ENCODE measurements at regions not wholly inside any gene's neighbourhood (a gene's known extent, or its start where the extent isn't known, plus 50 kb on each side); places are given as distances from the start of the nearest gene placed in this dataset.

DNA sequence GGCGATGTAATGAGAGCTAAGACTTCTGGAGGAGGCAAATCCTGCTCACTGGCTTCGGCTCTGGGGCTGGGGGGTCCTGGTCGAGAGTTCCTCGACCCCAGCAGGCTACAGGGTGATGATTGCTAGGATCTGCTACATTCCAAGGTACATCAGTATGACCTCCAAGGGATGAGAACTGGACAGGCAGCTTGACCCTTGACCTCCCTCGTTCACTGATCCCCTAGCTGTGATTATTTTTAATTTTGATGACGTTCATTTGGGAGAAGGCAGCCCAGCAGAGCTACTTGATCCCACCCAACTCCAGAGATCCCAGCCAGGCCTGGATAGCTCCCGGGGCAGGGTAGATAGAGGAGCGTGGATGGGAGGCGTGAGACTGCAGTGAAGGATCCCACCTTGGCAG, 242.3 kb downstream of the MAF start:
- TF ChIP-seq CTCF (IDR thresholded peaks at IDR 0.05; ENCODE audit: partially characterized antibody, unreplicated experiment), result no peak
- Mint-ChIP-seq H3K4me3 (ENCODE audit: unreplicated experiment) (no peak overlapping the region), H3K27ac (ENCODE audit: unreplicated experiment) (no peak overlapping the region)

GRCh38 chr16:79355600-79356358, 244.8 kb downstream of the MAF start:
- H3K36me3 Mint-ChIP-seq (ENCODE audit: unreplicated experiment), result no peaks in the 10 kb centered on the region
- TF ChIP-seq CTCF (IDR thresholded peaks at IDR 0.05; ENCODE audit: partially characterized antibody, unreplicated experiment), result no peak
- H3K9me3 Mint-ChIP-seq (ENCODE audit: unreplicated experiment), result no peaks in the 10 kb centered on the region
- no peaks in the 10 kb centered on the region for H3K4me1 Mint-ChIP-seq (ENCODE audit: low read depth, unreplicated experiment)
- no peak overlapping the region for H3K4me3 Mint-ChIP-seq (ENCODE audit: unreplicated experiment)
- no peak overlapping the region for H3K27ac Mint-ChIP-seq (ENCODE audit: unreplicated experiment)
- no peak for DNase-seq
- peaks cover 5% of the 10 kb centered on the region for H3K27me3 Mint-ChIP-seq (ENCODE audit: unreplicated experiment)

More for the DNA sequence above, 242.3 kb downstream of the MAF start:
- Mint-ChIP-seq H3K36me3 (ENCODE audit: unreplicated experiment) (no peaks in the 10 kb centered on the region), H3K27me3 (ENCODE audit: unreplicated experiment) (peaks cover 5% of the 10 kb centered on the region), H3K4me1 (ENCODE audit: low read depth, unreplicated experiment) (no peaks in the 10 kb centered on the region), H3K9me3 (ENCODE audit: unreplicated experiment) (no peaks in the 10 kb centered on the region)
- no peak for DNase-seq

DNA sequence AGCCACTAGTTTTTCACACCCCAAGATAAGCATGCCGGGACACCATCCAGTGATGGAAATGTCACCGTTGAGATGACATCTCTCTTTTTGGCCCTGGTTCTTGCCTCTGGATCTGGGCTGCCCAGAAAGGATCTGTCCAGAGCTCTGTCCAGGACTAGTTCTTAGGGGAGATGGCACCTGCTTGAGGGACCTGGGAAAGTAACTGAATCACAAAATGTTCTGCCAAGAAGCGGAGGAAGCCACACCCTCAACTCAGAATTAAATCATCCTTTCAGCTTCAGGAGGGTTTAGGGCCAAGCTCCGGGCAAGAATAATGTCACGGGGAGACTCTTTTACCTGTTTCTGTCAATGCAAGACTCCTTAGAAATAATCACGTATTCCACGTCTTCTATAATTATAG, 248.6 kb downstream of the MAF start:
- Mint-ChIP-seq H3K36me3 (ENCODE audit: unreplicated experiment) (no peaks in the 10 kb centered on the region), H3K4me3 (ENCODE audit: unreplicated experiment) (no peak overlapping the region), H3K27me3 (ENCODE audit: unreplicated experiment) (peaks cover 5% of the 10 kb centered on the region), H3K4me1 (ENCODE audit: low read depth, unreplicated experiment) (no peaks in the 10 kb centered on the region), H3K9me3 (ENCODE audit: unreplicated experiment) (no peaks in the 10 kb centered on the region), H3K27ac (ENCODE audit: unreplicated experiment) (no peak overlapping the region)
- no peak for TF ChIP-seq CTCF (IDR thresholded peaks at IDR 0.05; ENCODE audit: partially characterized antibody, unreplicated experiment)
- no peak for DNase-seq

DNA sequence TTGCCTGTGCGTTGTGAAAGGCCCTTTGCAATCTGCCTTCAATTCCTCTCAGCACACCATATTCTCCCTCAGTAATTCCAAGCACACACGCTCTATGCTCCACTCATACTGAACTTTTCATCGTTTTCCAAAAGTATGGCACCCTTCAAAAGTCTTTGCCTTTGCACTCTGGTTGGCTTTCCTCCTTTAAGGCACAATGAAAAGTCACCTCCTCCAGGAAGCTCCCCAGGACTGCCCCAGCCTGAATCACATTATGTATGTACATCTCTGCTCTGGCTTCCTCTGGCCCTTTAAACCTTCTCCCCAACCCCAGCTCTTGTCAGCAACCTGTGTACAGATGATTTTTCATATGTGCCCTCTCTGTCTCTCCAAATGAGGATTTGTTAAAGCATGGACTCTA, 250.7 kb downstream of the MAF start:
- Mint-ChIP-seq H3K36me3 (ENCODE audit: unreplicated experiment) (no peaks in the 10 kb centered on the region), H3K4me3 (ENCODE audit: unreplicated experiment) (no peak overlapping the region), H3K27me3 (ENCODE audit: unreplicated experiment) (peaks cover 2% of the 10 kb centered on the region), H3K27ac (ENCODE audit: unreplicated experiment) (no peak overlapping the region), H3K9me3 (ENCODE audit: unreplicated experiment) (no peaks in the 10 kb centered on the region), H3K4me1 (ENCODE audit: low read depth, unreplicated experiment) (no peaks in the 10 kb centered on the region)
- DNase-seq, result no peak
- no peak for TF ChIP-seq CTCF (IDR thresholded peaks at IDR 0.05; ENCODE audit: partially characterized antibody, unreplicated experiment)

DNA sequence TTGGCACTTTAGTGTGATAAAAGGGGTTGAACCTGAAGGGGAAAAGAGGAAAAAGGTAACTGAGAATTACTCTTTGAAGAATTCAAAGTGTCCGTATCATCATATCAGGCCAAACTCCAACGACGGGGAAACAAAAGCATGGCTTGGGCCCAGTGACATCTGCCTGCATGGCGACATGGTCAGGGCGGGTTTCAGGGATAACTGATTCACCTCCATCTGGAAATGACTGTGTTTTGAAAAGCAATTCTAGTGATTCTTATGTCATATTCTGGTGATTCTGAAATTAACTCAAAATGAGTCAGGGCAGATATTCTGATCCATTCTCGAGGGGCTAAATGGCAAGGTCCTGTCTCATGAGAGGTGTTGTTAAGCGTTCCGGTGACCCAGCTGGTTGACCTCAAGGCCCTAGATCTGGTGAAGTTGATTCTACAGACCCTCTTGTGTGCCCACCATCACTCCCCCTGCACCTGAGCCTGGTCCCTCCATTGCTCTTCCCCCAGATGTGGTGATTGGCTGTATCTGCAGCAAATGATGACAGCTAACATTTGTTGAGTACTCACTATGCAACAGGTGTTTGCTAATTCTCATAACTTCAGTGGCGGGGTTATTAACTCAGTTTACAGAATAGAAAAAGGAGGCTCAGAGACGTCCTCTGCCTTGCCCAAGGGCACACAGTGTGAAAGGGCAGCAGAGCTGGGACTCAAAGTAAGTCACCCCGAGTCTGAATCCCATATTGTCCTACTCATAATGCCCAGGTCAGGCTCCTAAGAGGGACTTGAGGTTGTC, 251.8 kb downstream of the MAF start:
- H3K36me3 Mint-ChIP-seq (ENCODE audit: unreplicated experiment), result no peaks in the 10 kb centered on the region
- TF ChIP-seq CTCF (IDR thresholded peaks at IDR 0.05; ENCODE audit: partially characterized antibody, unreplicated experiment), result no peak
- H3K4me3 Mint-ChIP-seq (ENCODE audit: unreplicated experiment), result no peak overlapping the region

More for the DNA sequence above, 251.8 kb downstream of the MAF start:
- H3K27me3 Mint-ChIP-seq (ENCODE audit: unreplicated experiment), result peaks cover 2% of the 10 kb centered on the region
- H3K4me1 Mint-ChIP-seq (ENCODE audit: low read depth, unreplicated experiment), result no peaks in the 10 kb centered on the region
- DNase-seq, result no peak
- no peaks in the 10 kb centered on the region for H3K9me3 Mint-ChIP-seq (ENCODE audit: unreplicated experiment)
- no peak overlapping the region for H3K27ac Mint-ChIP-seq (ENCODE audit: unreplicated experiment)

Data from glutamatergic neuron (in vitro differentiated cells).